ENCODE measurements at regions not wholly inside any gene's neighbourhood (a gene's known extent, or its start where the extent isn't known, plus 50 kb on each side); places are given as distances from the start of the nearest gene placed in this dataset.

GRCh38 chr17:77819497-77819896 is 139.0 kb upstream of the TNRC6C start:
- ATAC-seq: no peak
- H3K27ac Mint-ChIP-seq: no peak overlapping the region
- H3K4me1 Mint-ChIP-seq (ENCODE audit: low read depth): no peaks in the 10 kb centered on the region
- no peaks in the 10 kb centered on the region for H3K9me3 Mint-ChIP-seq (ENCODE audit: insufficient read depth)
- H3K36me3 Mint-ChIP-seq (ENCODE audit: low read depth): no peaks in the 10 kb centered on the region
- ChIA-PET POLR2A (no interaction called here), CTCF (interaction anchor here (1.3 to 1.7 kb wide), 2 partner anchors 194 to 277 kb away, joined by 4 read pairs; no protein-coding TSS in a partner anchor)
- DNase-seq: no peak
- H3K27me3 Mint-ChIP-seq (ENCODE audit: low read depth): peaks cover 16% of the 10 kb centered on the region
- H3K4me3 Mint-ChIP-seq: no peak overlapping the region

- CTCF ChIA-PET: no interaction called here
- POLR2A ChIA-PET: no interaction called here
- no peaks in the 10 kb centered on the region for H3K4me1 Mint-ChIP-seq (ENCODE audit: low read depth)
- H3K27ac Mint-ChIP-seq: no peak overlapping the region
- no peaks in the 10 kb centered on the region for H3K9me3 Mint-ChIP-seq (ENCODE audit: insufficient read depth)
- no peaks in the 10 kb centered on the region for H3K36me3 Mint-ChIP-seq (ENCODE audit: low read depth)
- DNase-seq: no peak
- no peak for ATAC-seq
- H3K27me3 Mint-ChIP-seq (ENCODE audit: low read depth): peaks cover 16% of the 10 kb centered on the region
- no peak overlapping the region for H3K4me3 Mint-ChIP-seq
Measured at GRCh38 chr17:77821114-77821513, 137.4 kb upstream of the TNRC6C start.

DNA sequence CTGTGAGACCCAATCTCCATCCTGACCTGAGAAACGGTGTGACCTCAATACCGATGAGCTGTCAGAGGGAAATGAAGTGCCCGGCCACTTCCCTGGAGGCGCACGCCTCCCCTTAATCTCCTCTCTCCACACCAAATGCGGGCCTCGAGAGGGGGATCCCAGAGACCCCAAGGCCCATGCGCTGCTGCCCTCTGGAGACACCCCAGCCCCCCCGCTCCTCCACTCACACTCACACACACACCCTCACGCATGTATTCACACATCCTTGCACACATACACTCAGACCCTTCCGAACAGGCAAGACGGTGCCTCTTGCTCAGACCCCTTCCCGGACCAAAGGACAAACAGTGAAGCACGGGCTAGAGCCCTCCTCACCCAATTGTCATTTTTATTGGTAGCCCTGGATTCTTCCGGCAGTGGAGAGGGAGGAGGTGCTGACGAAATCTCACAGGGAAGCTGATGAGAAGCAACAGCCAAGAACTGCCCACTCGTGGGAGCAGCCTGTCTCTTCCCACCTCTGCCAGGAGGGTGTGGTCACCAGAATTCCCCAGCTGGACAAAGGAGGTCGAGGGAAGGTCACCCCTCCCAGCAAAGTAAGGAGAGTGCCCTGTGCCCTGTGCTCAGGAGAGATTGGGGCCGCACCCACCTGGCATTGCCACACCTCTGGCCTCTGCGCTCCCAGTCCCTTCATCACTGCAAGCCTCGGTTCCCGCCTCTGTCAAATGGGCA is 136.0 kb upstream of the TNRC6C start:
- Mint-ChIP-seq H3K36me3 (ENCODE audit: low read depth) (no peaks in the 10 kb centered on the region), H3K27me3 (ENCODE audit: low read depth) (peaks cover 16% of the 10 kb centered on the region), H3K4me3 (no peak overlapping the region), H3K4me1 (ENCODE audit: low read depth) (peaks cover 4% of the 10 kb centered on the region), H3K9me3 (ENCODE audit: insufficient read depth) (no peaks in the 10 kb centered on the region), H3K27ac (no peak overlapping the region)
- ATAC-seq: no peak
- CTCF ChIA-PET: no interaction called here
- no peak for DNase-seq
- POLR2A ChIA-PET: no interaction called here

DNA sequence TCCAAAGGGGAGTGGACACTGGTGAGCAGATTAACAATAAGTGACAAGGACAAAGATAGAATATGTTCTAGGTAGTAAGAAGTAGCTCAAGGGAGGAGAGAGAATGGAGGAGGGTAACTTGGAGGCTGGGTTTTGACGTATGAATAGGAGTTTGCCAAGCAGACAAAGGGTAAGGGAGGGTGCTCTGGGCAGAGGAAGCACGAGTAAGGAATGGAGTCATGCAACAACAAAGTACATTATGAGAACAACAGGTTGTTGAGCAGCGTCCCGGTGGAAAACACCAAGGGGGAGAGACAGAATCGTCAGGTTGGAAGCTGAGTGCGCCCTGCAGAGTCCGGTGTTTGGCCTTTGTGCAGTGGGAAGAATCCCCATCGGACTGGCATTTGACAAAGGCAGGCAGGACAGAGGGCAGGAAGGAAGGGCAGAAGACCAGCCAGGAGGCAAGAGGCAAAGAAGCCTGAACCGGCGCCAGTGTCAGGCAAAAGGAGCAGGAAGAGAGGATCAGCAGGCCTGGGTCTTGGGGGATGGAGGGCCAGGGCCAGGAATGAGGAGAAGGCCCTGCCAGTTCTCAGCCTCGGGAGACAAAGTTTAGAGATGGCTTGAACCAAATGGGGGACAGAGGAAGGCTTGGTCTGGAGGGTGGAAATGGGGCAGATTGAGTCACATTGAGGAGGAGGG is 134.3 kb upstream of the TNRC6C start:
- Mint-ChIP-seq H3K4me3 (no peak overlapping the region), H3K27me3 (ENCODE audit: low read depth) (peaks cover 8% of the 10 kb centered on the region), H3K9me3 (ENCODE audit: insufficient read depth) (no peaks in the 10 kb centered on the region), H3K4me1 (ENCODE audit: low read depth) (peaks cover 5% of the 10 kb centered on the region), H3K27ac (no peak overlapping the region), H3K36me3 (ENCODE audit: low read depth) (no peaks in the 10 kb centered on the region)
- ATAC-seq: no peak
- CTCF ChIA-PET: no interaction called here
- DNase-seq: no peak
- POLR2A ChIA-PET: no interaction called here

- ChIA-PET CTCF (interaction anchor here (1.2 kb wide), 1 partner anchor 70 kb away, joined by 3 read pairs; no protein-coding TSS in a partner anchor), POLR2A (no interaction called here)
Measured at GRCh38 chr17:77824780-77825280, 133.7 kb upstream of the TNRC6C start.

GRCh38 chr17:77825621-77826020 is 132.9 kb upstream of the TNRC6C start:
- CTCF ChIA-PET: interaction anchor here (1.2 kb wide), 1 partner anchor 70 kb away, joined by 3 read pairs; no protein-coding TSS in a partner anchor
- Mint-ChIP-seq H3K4me3 (no peak overlapping the region), H3K27me3 (ENCODE audit: low read depth) (peaks cover 8% of the 10 kb centered on the region), H3K9me3 (ENCODE audit: insufficient read depth) (no peaks in the 10 kb centered on the region), H3K4me1 (ENCODE audit: low read depth) (peaks cover 8% of the 10 kb centered on the region), H3K27ac (no peak overlapping the region), H3K36me3 (ENCODE audit: low read depth) (no peaks in the 10 kb centered on the region)
- no peak for DNase-seq
- no peak for ATAC-seq
- POLR2A ChIA-PET: no interaction called here

More at GRCh38 chr17:77824780-77825280, 133.7 kb upstream of the TNRC6C start:
- Mint-ChIP-seq H3K4me1 (ENCODE audit: low read depth) (peaks cover 5% of the 10 kb centered on the region), H3K27ac (no peak overlapping the region), H3K27me3 (ENCODE audit: low read depth) (peaks cover 8% of the 10 kb centered on the region), H3K36me3 (ENCODE audit: low read depth) (no peaks in the 10 kb centered on the region), H3K9me3 (ENCODE audit: insufficient read depth) (no peaks in the 10 kb centered on the region), H3K4me3 (no peak overlapping the region)
- ATAC-seq (no peak), DNase-seq (no peak)

DNA sequence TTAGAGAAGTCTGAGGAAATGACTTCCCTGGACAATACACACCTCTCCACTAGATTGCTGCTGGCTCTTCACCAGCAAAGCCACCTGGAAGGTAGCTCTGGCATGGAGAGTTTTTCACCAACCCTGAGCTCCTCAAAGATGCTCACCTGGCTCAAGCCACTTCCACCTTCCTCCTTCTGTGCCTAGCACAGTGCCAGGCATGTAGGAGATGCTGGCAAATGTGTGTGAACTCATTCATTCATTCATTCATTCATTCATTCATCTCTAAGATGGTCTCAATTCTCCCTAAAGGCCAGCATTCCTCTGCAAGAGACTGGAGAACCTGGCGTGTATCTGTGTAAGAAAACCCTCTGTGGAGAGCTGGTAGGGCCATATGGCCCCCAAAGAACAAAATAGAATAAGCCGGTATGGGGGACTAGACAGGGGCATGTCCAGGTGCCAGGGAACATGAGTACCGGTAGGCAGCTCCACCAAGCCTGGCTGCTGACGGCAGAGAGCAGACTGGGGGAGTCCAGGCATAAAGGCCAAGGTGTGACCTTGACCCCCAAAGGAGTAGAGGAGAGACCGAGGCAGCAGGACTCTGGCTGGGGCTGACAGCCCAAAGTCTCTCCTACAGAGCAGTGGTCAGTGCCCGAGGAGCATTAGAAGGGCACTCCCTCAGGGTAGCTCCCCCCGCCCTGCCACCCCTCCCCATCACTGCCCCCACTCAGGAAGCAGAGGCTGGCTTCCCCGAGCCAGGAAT is 132.2 kb upstream of the TNRC6C start:
- Mint-ChIP-seq H3K9me3 (ENCODE audit: insufficient read depth) (no peaks in the 10 kb centered on the region), H3K4me1 (ENCODE audit: low read depth) (peaks cover 9% of the 10 kb centered on the region), H3K27me3 (ENCODE audit: low read depth) (peaks cover 6% of the 10 kb centered on the region), H3K27ac (no peak overlapping the region), H3K4me3 (no peak overlapping the region), H3K36me3 (ENCODE audit: low read depth) (no peaks in the 10 kb centered on the region)
- ATAC-seq (no peak), DNase-seq (no peak)
- ChIA-PET POLR2A (no interaction called here), CTCF (interaction anchor here (1.2 kb wide), 1 partner anchor 69 kb away, joined by 3 read pairs; no protein-coding TSS in a partner anchor)

DNA sequence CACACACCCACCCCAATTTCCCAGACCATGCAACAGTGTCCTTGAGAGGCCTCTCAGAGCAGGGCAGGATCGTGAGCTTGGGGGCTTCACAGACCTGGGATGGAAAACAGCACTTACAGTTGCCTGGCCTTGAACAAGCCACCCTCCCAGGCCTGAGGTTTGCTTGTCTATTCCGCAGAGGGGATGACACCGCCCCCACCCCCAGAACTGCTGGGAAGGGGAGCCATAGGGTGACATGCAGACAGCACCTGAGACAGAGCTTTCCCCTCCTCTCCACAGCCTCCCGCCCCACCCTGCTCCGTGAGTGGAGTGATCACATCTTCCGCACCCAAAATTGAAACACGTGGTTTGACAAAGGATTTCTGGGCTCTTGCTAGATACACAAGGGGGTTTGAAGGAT is 131.5 kb upstream of the TNRC6C start:
- Mint-ChIP-seq H3K36me3 (ENCODE audit: low read depth) (no peaks in the 10 kb centered on the region), H3K27ac (no peak overlapping the region), H3K4me3 (no peak overlapping the region), H3K4me1 (ENCODE audit: low read depth) (peaks cover 9% of the 10 kb centered on the region), H3K27me3 (ENCODE audit: low read depth) (peaks cover 6% of the 10 kb centered on the region), H3K9me3 (ENCODE audit: insufficient read depth) (no peaks in the 10 kb centered on the region)
- DNase-seq (no peak), ATAC-seq (no peak)
- ChIA-PET POLR2A (no interaction called here), CTCF (no interaction called here)

- H3K27me3 Mint-ChIP-seq (ENCODE audit: low read depth): peaks cover 3% of the 10 kb centered on the region
- H3K9me3 Mint-ChIP-seq (ENCODE audit: insufficient read depth): no peaks in the 10 kb centered on the region
- POLR2A ChIA-PET: no interaction called here
- no peaks in the 10 kb centered on the region for H3K36me3 Mint-ChIP-seq (ENCODE audit: low read depth)
- no peak overlapping the region for H3K4me3 Mint-ChIP-seq
- peaks cover 9% of the 10 kb centered on the region for H3K4me1 Mint-ChIP-seq (ENCODE audit: low read depth)
- CTCF ChIA-PET: no interaction called here
- DNase-seq (no peak), ATAC-seq (no peak)
- no peak overlapping the region for H3K27ac Mint-ChIP-seq
Measured at GRCh38 chr17:77827511-77827910, 131.0 kb upstream of the TNRC6C start.

GRCh38 chr17:77828749-77829539 is 129.6 kb upstream of the TNRC6C start:
- no peak for DNase-seq
- Mint-ChIP-seq H3K27ac (no peak overlapping the region), H3K9me3 (ENCODE audit: insufficient read depth) (no peaks in the 10 kb centered on the region), H3K27me3 (ENCODE audit: low read depth) (peaks cover 5% of the 10 kb centered on the region), H3K36me3 (ENCODE audit: low read depth) (no peaks in the 10 kb centered on the region), H3K4me3 (no peak overlapping the region), H3K4me1 (ENCODE audit: low read depth) (peaks cover 15% of the 10 kb centered on the region)
- ATAC-seq: no peak
- CTCF ChIA-PET: no interaction called here
- POLR2A ChIA-PET: no interaction called here

- no peak for ATAC-seq
- POLR2A ChIA-PET: no interaction called here
- no peak overlapping the region for H3K27ac Mint-ChIP-seq
- H3K4me3 Mint-ChIP-seq: no peak overlapping the region
- CTCF ChIA-PET: interaction anchor here (0.6 kb wide), 1 partner anchor 56 kb away, joined by 3 read pairs; no protein-coding TSS in a partner anchor
- no peaks in the 10 kb centered on the region for H3K36me3 Mint-ChIP-seq (ENCODE audit: low read depth)
- DNase-seq: no peak
- H3K27me3 Mint-ChIP-seq (ENCODE audit: low read depth): peaks cover 2% of the 10 kb centered on the region
- H3K4me1 Mint-ChIP-seq (ENCODE audit: low read depth): peaks cover 27% of the 10 kb centered on the region
- no peaks in the 10 kb centered on the region for H3K9me3 Mint-ChIP-seq (ENCODE audit: insufficient read depth)
Measured at GRCh38 chr17:77829843-77830799, 128.4 kb upstream of the TNRC6C start.

Measured in activated CD8-positive, alpha-beta T cell treated with anti-CD3 and anti-CD28 coated beads, Interleukin-2, amount 10 ng/mL, durations not matched to agents 7 days and 5 days (primary cell).